ENCODE measurements at regions not wholly inside any gene's neighbourhood (a gene's known extent, or its start where the extent isn't known, plus 50 kb on each side); places are given as distances from the start of the nearest gene placed in this dataset.

- no peak for TF ChIP-seq POLR2A (IDR thresholded peaks at IDR 0.05)
- Histone ChIP-seq H3K36me3 (no peaks in the 10 kb centered on the region), H3K4me3 (no peak overlapping the region), H3K27me3 (no peaks in the 10 kb centered on the region), H3K27ac (no peak overlapping the region), H3K4me1 (no peaks in the 10 kb centered on the region), H3K9me3 (no peaks in the 10 kb centered on the region)
- intact Hi-C loops (cut with DNase I): no loop called here
- 56 to 91% methylated on average over 2 of the region's 2 CpGs for WGBS, 2 donors
- DNase-seq: no peak
Observed at GRCh38 chrX:10707773-10708172, 87.4 kb upstream of the MID1 start.

DNA sequence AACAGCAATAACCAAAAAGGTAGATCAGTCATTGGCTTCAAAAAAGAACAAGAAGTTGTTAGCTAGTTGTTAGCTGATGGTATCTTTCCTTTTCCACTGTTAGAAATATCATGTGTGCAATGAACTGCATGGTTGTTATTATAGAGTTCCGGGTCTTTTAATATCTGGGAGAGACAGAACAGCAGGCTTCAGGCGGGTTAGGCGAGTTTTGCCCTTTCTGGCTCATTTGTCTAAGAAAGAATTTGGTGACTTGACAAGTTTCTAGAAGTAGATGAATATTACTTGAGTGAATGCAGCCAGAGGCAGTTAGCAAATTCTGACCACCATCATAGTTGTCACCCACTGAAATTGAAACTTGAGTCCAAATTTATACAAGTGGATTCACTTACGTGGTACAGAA is 88.9 kb upstream of the MID1 start:
- no peak for TF ChIP-seq CTCF (IDR thresholded peaks at IDR 0.05)
- no peaks in the 10 kb centered on the region for H3K4me1 ChIP-seq
- DNase-seq: no peak
- H3K9me3 ChIP-seq: no peaks in the 10 kb centered on the region
- intact Hi-C loops (cut with DNase I): no loop called here
- 30 to 62% methylated on average over 4 of the region's 4 CpGs for WGBS, 2 donors
- no peaks in the 10 kb centered on the region for H3K27me3 ChIP-seq
- H3K36me3 ChIP-seq: no peaks in the 10 kb centered on the region
- H3K4me3 ChIP-seq: no peak overlapping the region
- H3K27ac ChIP-seq: no peak overlapping the region

DNA sequence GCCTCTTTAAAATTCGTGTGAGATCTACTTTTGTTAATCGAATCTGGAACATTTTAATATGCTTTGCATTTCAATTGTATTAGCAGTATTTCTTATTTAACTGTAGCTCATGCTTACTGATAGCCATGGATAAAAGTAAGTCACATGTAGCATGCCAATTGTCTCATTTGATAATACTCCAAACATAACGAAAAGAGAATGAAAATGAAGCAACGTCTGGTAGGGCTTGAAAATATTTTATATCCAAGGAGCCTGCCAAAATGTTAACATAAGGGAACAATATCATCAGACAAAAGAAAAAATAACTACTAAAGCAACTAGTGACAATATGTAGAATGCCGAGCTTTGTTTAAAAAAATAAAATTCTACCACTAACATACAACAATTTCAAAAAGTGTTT is 94.1 kb upstream of the MID1 start:
- 62 to 67% methylated on average over 5 of the region's 5 CpGs for WGBS, 2 donors
- Histone ChIP-seq H3K36me3 (no peaks in the 10 kb centered on the region), H3K4me3 (no peak overlapping the region), H3K27me3 (no peaks in the 10 kb centered on the region), H3K27ac (no peak overlapping the region), H3K4me1 (no peaks in the 10 kb centered on the region), H3K9me3 (no peaks in the 10 kb centered on the region)
- DNase-seq: no peak
- intact Hi-C loops (cut with DNase I): no loop called here
- TF ChIP-seq CTCF (IDR thresholded peaks at IDR 0.05) (no peak), POLR2A (IDR thresholded peaks at IDR 0.05) (no peak)

DNA sequence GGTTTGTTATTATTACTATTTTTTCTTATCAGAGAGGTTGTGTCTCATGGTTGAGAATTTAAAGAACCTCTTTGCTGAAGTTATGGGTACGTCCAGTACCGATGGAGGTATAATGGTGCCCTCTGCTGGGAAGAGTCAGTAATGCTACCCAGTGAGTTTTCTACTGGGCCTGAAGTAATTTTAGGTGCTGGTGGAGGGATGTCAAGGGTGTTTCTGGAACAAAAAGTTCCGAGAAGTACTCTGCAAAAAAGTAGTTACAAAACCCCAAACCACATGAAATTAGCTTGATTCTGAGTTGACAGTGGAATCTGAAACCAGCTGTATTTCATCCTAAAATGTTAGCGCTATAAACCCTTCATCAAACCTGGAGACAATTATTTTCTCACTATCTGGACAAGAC is 102.5 kb upstream of the MID1 start:
- Histone ChIP-seq H3K27me3 (no peaks in the 10 kb centered on the region), H3K9me3 (no peaks in the 10 kb centered on the region), H3K36me3 (no peaks in the 10 kb centered on the region), H3K4me1 (no peaks in the 10 kb centered on the region), H3K27ac (no peak overlapping the region), H3K4me3 (no peak overlapping the region)
- 15 to 25% methylated on average over 4 of the region's 4 CpGs for WGBS, 2 donors
- TF ChIP-seq CTCF (IDR thresholded peaks at IDR 0.05) (peak; percentile 32 to 71 (median 65)), POLR2A (IDR thresholded peaks at IDR 0.05) (no peak)
- intact Hi-C loops (cut with DNase I): loop anchor here (5.0 kb wide), 1 partner anchor 536 kb away; no protein-coding TSS in a partner anchor
- no peak for DNase-seq

DNA sequence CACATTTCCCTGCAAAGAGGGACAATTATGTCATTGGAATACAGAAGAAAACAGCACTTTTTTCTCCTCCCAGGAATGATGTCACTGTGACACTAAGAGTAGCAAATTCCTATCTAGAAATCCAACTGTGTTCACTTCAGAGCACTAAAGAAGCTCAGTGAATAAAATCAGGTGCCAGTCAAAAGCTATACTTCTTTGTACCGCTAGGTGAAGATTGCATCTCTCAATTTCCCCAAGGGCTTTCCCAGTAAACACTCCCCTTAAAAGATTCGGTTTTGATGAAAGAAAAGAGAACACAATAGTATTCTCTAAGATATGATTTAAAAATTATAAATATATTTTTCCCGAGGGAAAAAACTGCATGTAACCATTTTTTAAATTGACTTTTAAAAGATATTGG is 104.7 kb upstream of the MID1 start:
- WGBS, 2 donors: 26 to 35% methylated on average over 3 of the region's 3 CpGs
- intact Hi-C loops (cut with DNase I): no loop called here
- H3K36me3 ChIP-seq: no peaks in the 10 kb centered on the region
- H3K27me3 ChIP-seq: no peaks in the 10 kb centered on the region
- no peak overlapping the region for H3K27ac ChIP-seq
- H3K9me3 ChIP-seq: no peaks in the 10 kb centered on the region
- no peak for TF ChIP-seq POLR2A (IDR thresholded peaks at IDR 0.05)
- TF ChIP-seq CTCF (IDR thresholded peaks at IDR 0.05): peak in 3 of 6 experiments; percentile 4 to 26 (median 13)
- no peak overlapping the region for H3K4me3 ChIP-seq
- H3K4me1 ChIP-seq: no peaks in the 10 kb centered on the region
- no peak for DNase-seq

- Histone ChIP-seq H3K27me3 (no peaks in the 10 kb centered on the region), H3K4me3 (no peak overlapping the region), H3K9me3 (no peaks in the 10 kb centered on the region), H3K36me3 (no peaks in the 10 kb centered on the region), H3K27ac (no peak overlapping the region), H3K4me1 (no peaks in the 10 kb centered on the region)
- TF ChIP-seq POLR2A (IDR thresholded peaks at IDR 0.05) (no peak), CTCF (IDR thresholded peaks at IDR 0.05) (no peak)
- no peak for DNase-seq
- intact Hi-C loops (cut with DNase I): no loop called here
- 71% methylated on average over 3 of the region's 3 CpGs; no CpG with 5 or more reads in 1 of the 2 donors for WGBS, 2 donors
Observed at GRCh38 chrX:10726647-10727046, 106.3 kb upstream of the MID1 start.

All from esophagus squamous epithelium (tissue), 5 donors.